Smooth muscle cell (in vitro differentiated cells): ENCODE measurements at regions not wholly inside any gene's neighbourhood (a gene's known extent, or its start where the extent isn't known, plus 50 kb on each side); places are given as distances from the start of the nearest gene placed in this dataset.

ENCODE experiments used
- DNase-seq: peaks from one replicate; lab custom pipeline; 2025; ENCODE audit not compliant: unreplicated experiment; lab: John Stamatoyannopoulos, UW
- H2AFZ ChIP-seq: fragments of 200-600 bp; sonication (generic); 2 replicates; pipeline ENCODE4 v1.6.0; 2016; ENCODE audit warnings: antibody characterized with exemption, low read depth, mild to moderate bottlenecking
- H3F3A ChIP-seq: fragments of 200-600 bp; sonication (generic); 2 replicates; pipeline ENCODE4 v1.6.0; 2017; ENCODE audit warnings: antibody characterized with exemption, low read depth
- H3K27ac ChIP-seq: fragments of 200-600 bp; sonication (generic); 2 replicates; pipeline ENCODE4 v1.5.1; 2016; ENCODE audit warnings: low read depth, mild to moderate bottlenecking
- H3K27me3 ChIP-seq: fragments of 200-600 bp; sonication (generic); 2 replicates; pipeline ENCODE4 v1.6.1; 2016; ENCODE audit warnings: low read depth, mild to moderate bottlenecking
- H3K36me3 ChIP-seq: fragments of 200-600 bp; sonication (generic); 2 replicates; pipeline ENCODE4 v1.5.1; 2016; ENCODE audit warnings: low read depth
- H3K4me1 ChIP-seq: fragments of 200-600 bp; sonication (generic); 2 replicates; pipeline ENCODE4 v1.5.1; 2016; ENCODE audit warnings: low read depth
- H3K4me2 ChIP-seq: fragments of 200-600 bp; sonication (generic); 2 replicates; pipeline ENCODE4 v1.6.0; 2016; ENCODE audit warnings: mild to moderate bottlenecking
- H3K4me3 ChIP-seq: fragments of 200-600 bp; sonication (generic); 2 replicates; pipeline ENCODE4 v1.5.1; 2016; ENCODE audit warnings: mild to moderate bottlenecking
- H3K79me2 ChIP-seq: fragments of 200-600 bp; sonication (generic); 2 replicates; pipeline ENCODE4 v1.6.0; 2016; ENCODE audit warnings: low read depth, mild to moderate bottlenecking
- H3K9ac ChIP-seq: fragments of 200-600 bp; sonication (generic); 2 replicates; pipeline ENCODE4 v1.6.0; 2016; ENCODE audit warnings: low read depth
- H3K9me3 ChIP-seq: fragments of 200-600 bp; sonication (generic); replicated peaks from 2 replicates; pipeline ENCODE4 v1.5.1; 2016; ENCODE audit warnings: low read depth
- H4K20me1 ChIP-seq: fragments of 200-600 bp; sonication (generic); 2 replicates; pipeline ENCODE4 v1.6.0; 2016; ENCODE audit warnings: low read depth
- CTCF ChIP-seq: fragments of 200-600 bp; sonication (generic); IDR thresholded peaks from 2 replicates; pipeline ENCODE4 v1.5.1; 2017; ENCODE audit warnings: borderline replicate concordance, mild to moderate bottlenecking, antibody characterized with exemption; ENCODE audit not compliant: insufficient read depth, poor library complexity, severe bottlenecking
- WGBS: methylation state at CpG from one replicate; pipeline ENCODE4 v1.1.7; 2016; ENCODE audit warnings: low lambda C conversion rate; 5-methylcytosine and 5-hydroxymethylcytosine counted together

DNA sequence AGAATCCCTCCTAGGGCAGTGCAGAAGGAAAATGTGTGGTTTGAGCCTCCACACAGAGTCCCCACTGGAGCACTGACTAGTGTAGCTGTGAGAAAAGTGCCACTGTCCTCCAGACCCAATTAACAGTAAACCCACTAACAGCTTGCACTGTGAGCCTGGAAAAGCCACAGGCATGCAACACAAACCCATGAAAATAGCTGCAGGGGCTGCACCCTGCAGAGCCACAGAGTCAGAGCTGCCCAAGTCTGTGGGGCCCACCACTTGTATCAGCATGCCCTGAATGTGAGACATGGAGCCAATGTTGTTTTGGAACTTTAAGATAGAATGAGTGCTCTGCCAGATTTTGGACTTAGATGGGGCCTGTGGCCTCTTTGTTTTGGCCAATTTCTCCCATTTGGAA lies 119.8 kb upstream of the CDH9 start:
- H4K20me1 ChIP-seq: no peaks in the 10 kb centered on the region
- peaks cover 11% of the 10 kb centered on the region for H3K9me3 ChIP-seq
- no peaks in the 10 kb centered on the region for H3K4me1 ChIP-seq
- no peak for DNase-seq
- H3K4me2 ChIP-seq: no peak overlapping the region
- H3K27ac ChIP-seq: no peak overlapping the region
- H3K79me2 ChIP-seq: no peaks in the 10 kb centered on the region
- H3K36me3 ChIP-seq: peaks cover 5% of the 10 kb centered on the region
- H2AFZ ChIP-seq: no peak overlapping the region
- no peaks in the 10 kb centered on the region for H3K27me3 ChIP-seq
- no peaks in the 10 kb centered on the region for H3F3A ChIP-seq
- no peak for TF ChIP-seq CTCF
- no peak overlapping the region for H3K9ac ChIP-seq
- no peak overlapping the region for H3K4me3 ChIP-seq

DNA sequence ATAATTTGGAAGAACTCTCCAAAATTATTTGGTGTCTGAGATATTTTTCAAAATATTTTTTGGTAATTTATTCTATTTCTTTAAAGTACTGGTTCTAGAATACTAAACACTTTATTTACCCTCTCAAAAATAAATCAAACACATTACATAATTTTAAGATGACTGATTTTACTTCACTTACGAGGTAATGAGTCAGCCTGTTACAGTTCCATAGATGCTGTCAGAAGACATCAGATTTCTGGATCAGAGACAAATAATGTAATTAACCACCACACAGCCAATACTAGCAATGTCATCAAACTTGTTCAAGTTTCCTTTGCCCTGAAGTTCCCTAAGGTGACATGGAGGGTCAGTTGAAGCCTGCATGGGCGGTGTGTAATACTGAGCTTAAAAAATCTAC lies 106.1 kb upstream of the CDH9 start:
- WGBS: 78% methylated on average over 2 of the region's 2 CpGs

DNA sequence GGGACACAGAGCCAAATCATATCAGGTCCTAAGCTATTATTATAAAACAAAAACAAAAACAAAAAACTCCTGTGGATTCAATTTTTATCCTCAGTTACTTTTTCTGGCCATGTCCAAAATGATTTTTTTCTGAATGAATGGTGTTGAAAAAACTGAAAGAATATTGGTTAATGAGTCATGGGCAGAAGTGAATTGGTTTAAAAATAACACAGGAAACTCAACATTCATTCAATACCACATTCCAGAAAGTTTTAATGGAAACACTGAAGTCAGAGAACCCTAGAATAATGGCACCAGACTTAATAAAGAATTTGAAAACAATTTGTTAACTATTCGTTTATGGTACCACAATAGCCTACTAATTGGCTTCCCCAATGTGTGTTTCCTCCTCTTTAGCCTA lies 102.4 kb upstream of the CDH9 start:
- no peaks in the 10 kb centered on the region for H3K36me3 ChIP-seq
- H3F3A ChIP-seq: no peaks in the 10 kb centered on the region
- H4K20me1 ChIP-seq: no peaks in the 10 kb centered on the region
- no peak overlapping the region for H3K4me2 ChIP-seq
- H3K27me3 ChIP-seq: no peaks in the 10 kb centered on the region
- no peak for TF ChIP-seq CTCF
- no peak overlapping the region for H3K9ac ChIP-seq
- no peak overlapping the region for H2AFZ ChIP-seq
- H3K4me1 ChIP-seq: no peaks in the 10 kb centered on the region
- no peak overlapping the region for H3K27ac ChIP-seq
- DNase-seq: no peak
- H3K4me3 ChIP-seq: no peak overlapping the region
- no peaks in the 10 kb centered on the region for H3K9me3 ChIP-seq
- 87% methylated on average over 1 of the region's 1 CpG for WGBS
- H3K79me2 ChIP-seq: no peaks in the 10 kb centered on the region

More for the DNA sequence above, 106.1 kb upstream of the CDH9 start:
- no peak for TF ChIP-seq CTCF
- H3K27me3 ChIP-seq: no peaks in the 10 kb centered on the region
- no peaks in the 10 kb centered on the region for H3F3A ChIP-seq
- no peak overlapping the region for H3K4me2 ChIP-seq
- H3K9ac ChIP-seq: no peak overlapping the region
- H4K20me1 ChIP-seq: no peaks in the 10 kb centered on the region
- no peaks in the 10 kb centered on the region for H3K9me3 ChIP-seq
- no peak overlapping the region for H2AFZ ChIP-seq
- no peaks in the 10 kb centered on the region for H3K36me3 ChIP-seq
- DNase-seq: no peak
- H3K79me2 ChIP-seq: no peaks in the 10 kb centered on the region
- no peak overlapping the region for H3K4me3 ChIP-seq
- H3K4me1 ChIP-seq: no peaks in the 10 kb centered on the region
- no peak overlapping the region for H3K27ac ChIP-seq

DNA sequence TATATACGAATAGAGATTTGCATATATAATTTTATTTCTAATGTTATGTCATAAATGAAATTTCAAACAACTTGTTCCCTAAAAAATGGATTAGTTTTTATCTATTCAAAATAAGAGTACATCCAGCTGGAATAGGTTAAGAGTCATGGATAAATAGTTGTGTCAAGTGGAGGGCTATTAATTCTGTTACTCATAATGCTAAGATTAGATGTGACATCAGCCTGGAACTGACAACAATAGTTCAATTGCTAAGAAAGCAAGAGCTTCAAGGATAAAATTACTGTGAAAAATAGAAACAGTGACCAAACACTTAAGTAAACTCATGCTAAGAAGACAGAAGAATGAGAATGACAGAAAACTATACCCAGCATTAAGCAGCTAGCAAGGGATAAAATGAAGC lies 92.2 kb upstream of the CDH9 start:
- H3K27me3 ChIP-seq: no peaks in the 10 kb centered on the region
- no peaks in the 10 kb centered on the region for H3F3A ChIP-seq
- no peaks in the 10 kb centered on the region for H3K4me1 ChIP-seq
- H3K36me3 ChIP-seq: no peaks in the 10 kb centered on the region
- H2AFZ ChIP-seq: no peak overlapping the region
- H3K9me3 ChIP-seq: no peaks in the 10 kb centered on the region
- no peak overlapping the region for H3K27ac ChIP-seq
- no peak overlapping the region for H3K9ac ChIP-seq
- no peaks in the 10 kb centered on the region for H4K20me1 ChIP-seq
- TF ChIP-seq CTCF: no peak
- H3K4me3 ChIP-seq: no peak overlapping the region
- H3K4me2 ChIP-seq: no peak overlapping the region
- no peaks in the 10 kb centered on the region for H3K79me2 ChIP-seq
- DNase-seq: no peak
- WGBS: 89% methylated on average over 1 of the region's 1 CpG
